MCF 10A (cell line): ENCODE measurements at regions not wholly inside any gene's neighbourhood (a gene's known extent, or its start where the extent isn't known, plus 50 kb on each side); places are given as distances from the start of the nearest gene placed in this dataset.
A peak's percentile ranks its signal among the peaks of the same experiment; 100 is the strongest.

Source experiments
- BruUV-seq: library from RNA; stranded (reverse); fragments of 400-500 nt; replicated peaks from 2 replicates; lab custom pipeline; 2021; lab: Mats Ljungman, UMichigan
- CTCF ChIA-PET: fragments of 300-600 bp; sonication (Branson Sonifier 250); formaldehyde crosslinking; extraction: SDS; loops from one replicate; lab custom pipeline; 2021; ENCODE audit warnings: antibody characterized with exemption, inconsistent platforms; lab: Yijun Ruan, JAX
- POLR2A ChIA-PET: fragments of 300-600, 350-650 bp; sonication (Branson Sonifier 250); formaldehyde crosslinking; extraction: SDS; loops from one replicate; lab custom pipeline; 2020; ENCODE audit warnings: antibody characterized with exemption, inconsistent platforms; lab: Yijun Ruan, JAX
- DNase-seq: peaks from one replicate; pipeline ENCODE4 v3.0.0-alpha.2; 2018; ENCODE audit not compliant: unreplicated experiment
- H3K27ac Mint-ChIP-seq: one replicate; pipeline ENCODE4 v1.8.0; 2022; ENCODE audit warnings: mild to moderate bottlenecking, low read depth, mixed read lengths; ENCODE audit not compliant: unreplicated experiment
- H3K27me3 Mint-ChIP-seq: one replicate; pipeline ENCODE4 v1.8.0; 2022; ENCODE audit warnings: mixed read lengths; ENCODE audit not compliant: insufficient read depth, unreplicated experiment
- H3K36me3 Mint-ChIP-seq: one replicate; pipeline ENCODE4 v1.8.0; 2022; ENCODE audit warnings: mild to moderate bottlenecking, moderate library complexity, mixed read lengths; ENCODE audit not compliant: insufficient read depth, unreplicated experiment
- H3K4me1 Mint-ChIP-seq: one replicate; pipeline ENCODE4 v1.8.0; 2022; ENCODE audit warnings: mixed read lengths; ENCODE audit not compliant: insufficient read depth, unreplicated experiment
- H3K4me3 Mint-ChIP-seq: one replicate; pipeline ENCODE4 v1.8.0; 2022; ENCODE audit warnings: mild to moderate bottlenecking, moderate library complexity, mixed read lengths; ENCODE audit not compliant: unreplicated experiment
- H3K9me3 Mint-ChIP-seq: one replicate; pipeline ENCODE4 v1.8.0; 2022; ENCODE audit warnings: mixed read lengths; ENCODE audit not compliant: unreplicated experiment
- intact Hi-C: fragments of 100-400 bp; cut with micrococcal nuclease; formaldehyde crosslinking; loops from 2 replicates; pipeline ENCODE4 v1.14.1; 2022
- TF ChIP-seq, protein P1 (sequence below): fragments of 200-600 bp; IDR thresholded peaks from one replicate; pipeline ENCODE4 v1.8.0; 2022; ENCODE audit warnings: antibody characterized with exemption, mild to moderate bottlenecking; ENCODE audit not compliant: unreplicated experiment

DNA sequence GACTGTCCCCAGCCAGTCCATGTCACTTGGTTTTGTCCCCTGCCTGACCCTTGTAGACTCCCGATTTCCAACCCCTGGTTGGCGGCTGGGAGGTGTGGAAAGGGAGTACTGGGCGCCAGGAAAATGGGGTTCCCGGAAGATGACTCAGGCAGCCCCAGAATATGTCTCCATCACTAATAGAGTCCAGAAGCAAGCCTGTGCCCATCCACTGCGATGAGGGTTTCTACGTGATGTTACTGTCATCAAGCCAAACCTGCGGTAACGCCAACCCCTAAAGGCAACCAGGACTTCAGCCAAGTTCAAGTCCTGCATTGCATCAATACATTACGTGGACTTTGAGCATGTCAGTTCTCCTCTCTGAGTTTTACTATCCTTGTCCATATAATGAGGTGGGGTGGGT lies 62.0 kb upstream of the TAF1B start:
- H3K4me3 Mint-ChIP-seq, result no peak overlapping the region
- H3K27ac Mint-ChIP-seq, result peak overlapping the region; percentile 85
- peaks cover 17% of the 10 kb centered on the region for H3K4me1 Mint-ChIP-seq
- TF ChIP-seq, protein P1, sequence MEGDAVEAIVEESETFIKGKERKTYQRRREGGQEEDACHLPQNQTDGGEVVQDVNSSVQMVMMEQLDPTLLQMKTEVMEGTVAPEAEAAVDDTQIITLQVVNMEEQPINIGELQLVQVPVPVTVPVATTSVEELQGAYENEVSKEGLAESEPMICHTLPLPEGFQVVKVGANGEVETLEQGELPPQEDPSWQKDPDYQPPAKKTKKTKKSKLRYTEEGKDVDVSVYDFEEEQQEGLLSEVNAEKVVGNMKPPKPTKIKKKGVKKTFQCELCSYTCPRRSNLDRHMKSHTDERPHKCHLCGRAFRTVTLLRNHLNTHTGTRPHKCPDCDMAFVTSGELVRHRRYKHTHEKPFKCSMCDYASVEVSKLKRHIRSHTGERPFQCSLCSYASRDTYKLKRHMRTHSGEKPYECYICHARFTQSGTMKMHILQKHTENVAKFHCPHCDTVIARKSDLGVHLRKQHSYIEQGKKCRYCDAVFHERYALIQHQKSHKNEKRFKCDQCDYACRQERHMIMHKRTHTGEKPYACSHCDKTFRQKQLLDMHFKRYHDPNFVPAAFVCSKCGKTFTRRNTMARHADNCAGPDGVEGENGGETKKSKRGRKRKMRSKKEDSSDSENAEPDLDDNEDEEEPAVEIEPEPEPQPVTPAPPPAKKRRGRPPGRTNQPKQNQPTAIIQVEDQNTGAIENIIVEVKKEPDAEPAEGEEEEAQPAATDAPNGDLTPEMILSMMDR, result no peak
- intact Hi-C loops, result no loop called here
- peak; percentile 98 for DNase-seq
- ChIA-PET POLR2A (interaction anchor here (0.5 to 1.8 kb wide), 6 partner anchors 11 to 637 kb away, joined by 3 to 12 read pairs (median 3); partner anchors contain the start of gene YWHAQ), CTCF (interaction anchor here (0.7 to 6.0 kb wide), 6 partner anchors 11 to 1954 kb away, joined by 3 to 59 read pairs (median 3); no protein-coding TSS in a partner anchor)
- no peaks in the 10 kb centered on the region for H3K27me3 Mint-ChIP-seq
- H3K9me3 Mint-ChIP-seq, result no peaks in the 10 kb centered on the region
- H3K36me3 Mint-ChIP-seq, result no peaks in the 10 kb centered on the region
- no TSS peak for BruUV-seq

DNA sequence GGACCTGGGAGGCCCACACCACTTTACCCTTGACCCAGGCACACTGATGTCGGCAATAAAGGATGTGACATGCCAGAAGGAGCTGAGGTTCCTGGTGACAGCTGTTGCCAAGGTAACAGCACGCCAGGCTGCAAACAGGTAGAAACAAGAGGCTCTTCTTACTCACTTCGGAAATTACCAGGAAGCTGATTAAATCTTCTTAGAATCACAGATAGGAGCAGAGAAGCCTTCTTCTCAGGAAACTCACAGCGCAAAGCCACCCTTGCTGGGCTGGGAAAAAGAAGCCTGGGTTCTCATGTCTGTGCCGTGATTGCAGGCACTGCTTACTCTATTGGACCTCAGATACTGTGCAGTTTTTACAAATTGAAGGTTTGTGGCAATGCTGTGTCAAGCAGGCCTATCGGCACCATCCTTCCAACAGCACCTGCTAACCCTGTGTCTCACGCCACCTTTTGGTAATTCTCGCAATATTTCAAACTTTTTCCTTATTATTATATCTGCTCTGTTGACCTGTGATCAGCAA lies 61.0 kb upstream of the TAF1B start:
- POLR2A ChIA-PET, result interaction anchor here (0.6 to 1.8 kb wide), 13 partner anchors 12 to 227 kb away, joined by 3 to 12 read pairs (median 4); partner anchors contain the start of genes ADAM17, TAF1B and YWHAQ
- Mint-ChIP-seq H3K9me3 (no peaks in the 10 kb centered on the region), H3K27me3 (no peaks in the 10 kb centered on the region), H3K4me3 (no peak overlapping the region), H3K27ac (peak overlapping the region; percentile 85), H3K36me3 (no peaks in the 10 kb centered on the region), H3K4me1 (peaks cover 17% of the 10 kb centered on the region)
- peak; percentile 75 for DNase-seq
- intact Hi-C loops, result no loop called here
- TF ChIP-seq, protein P1, result no peak
- CTCF ChIA-PET, result interaction anchor here (0.6 to 6.0 kb wide), 9 partner anchors 12 to 1953 kb away, joined by 3 to 59 read pairs (median 4); no protein-coding TSS in a partner anchor
- BruUV-seq, result TSS peak; percentile 57

DNA sequence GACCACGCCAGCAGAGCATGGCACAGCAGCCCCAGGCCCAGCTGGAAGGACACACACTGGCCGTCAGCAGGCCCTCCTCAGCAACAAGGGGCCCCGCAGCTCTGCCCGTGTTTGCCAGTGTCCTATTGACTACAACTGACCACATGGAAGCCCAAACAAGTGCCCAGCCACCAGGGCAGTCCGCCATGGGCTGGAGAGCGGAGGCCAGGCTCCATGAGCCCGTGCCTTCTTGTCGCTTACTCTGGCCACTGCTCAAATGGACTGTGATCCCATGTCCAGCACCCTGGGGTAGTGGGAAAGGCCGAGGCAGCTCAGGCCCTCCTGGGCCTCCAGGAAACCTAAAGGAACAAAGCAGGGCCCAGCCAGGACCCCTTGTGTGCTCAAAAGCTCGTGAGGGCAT lies 53.9 kb upstream of the TAF1B start:
- Mint-ChIP-seq H3K9me3 (no peaks in the 10 kb centered on the region), H3K27me3 (no peaks in the 10 kb centered on the region), H3K4me3 (no peak overlapping the region), H3K27ac (no peak overlapping the region), H3K4me1 (no peaks in the 10 kb centered on the region), H3K36me3 (no peaks in the 10 kb centered on the region)
- ChIA-PET POLR2A (no interaction called here), CTCF (interaction anchor here (0.6 to 4.8 kb wide), 4 partner anchors 10 to 262 kb away, joined by 3 to 25 read pairs (median 4); no protein-coding TSS in a partner anchor)
- TF ChIP-seq, protein P1, result no peak
- BruUV-seq, result no TSS peak
- DNase-seq, result no peak
- intact Hi-C loops, result no loop called here

DNA sequence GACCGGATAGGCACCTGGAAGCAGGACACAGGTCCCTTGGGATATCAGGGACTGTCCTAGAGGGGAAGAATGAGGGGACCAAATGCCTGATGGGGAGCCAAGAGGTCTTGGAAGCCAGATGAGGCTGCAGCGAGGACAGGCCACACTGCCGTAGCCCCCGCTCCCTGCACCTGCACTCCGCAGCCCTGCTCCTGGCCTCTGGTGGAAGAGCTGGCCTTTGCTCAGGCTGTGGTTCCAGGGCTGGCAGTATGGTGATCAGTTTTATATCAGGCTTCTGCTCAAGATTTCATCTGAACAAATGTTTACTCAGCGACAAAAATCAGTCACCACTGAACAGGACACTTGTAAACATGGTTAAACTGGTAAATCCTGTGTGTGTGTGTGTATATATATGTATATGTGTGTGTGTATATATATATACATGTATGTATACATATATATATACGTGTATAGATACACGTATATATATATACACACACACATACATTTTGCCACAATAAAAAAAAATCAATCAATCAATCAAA lies 52.5 kb upstream of the TAF1B start:
- CTCF ChIA-PET, result interaction anchor here (4.8 kb wide), 1 partner anchor 8 kb away, joined by 25 read pairs; no protein-coding TSS in a partner anchor

More for the DNA sequence above, 52.5 kb upstream of the TAF1B start:
- no peaks in the 10 kb centered on the region for H3K9me3 Mint-ChIP-seq
- intact Hi-C loops, result no loop called here
- no peak overlapping the region for H3K27ac Mint-ChIP-seq
- no peaks in the 10 kb centered on the region for H3K36me3 Mint-ChIP-seq
- TF ChIP-seq, protein P1, result no peak
- no peak for DNase-seq
- no peaks in the 10 kb centered on the region for H3K4me1 Mint-ChIP-seq
- POLR2A ChIA-PET, result no interaction called here
- no peak overlapping the region for H3K4me3 Mint-ChIP-seq
- no peaks in the 10 kb centered on the region for H3K27me3 Mint-ChIP-seq
- no TSS peak for BruUV-seq
